ENCODE measurements at regions not wholly inside any gene's neighbourhood (a gene's known extent, or its start where the extent isn't known, plus 50 kb on each side); places are given as distances from the start of the nearest gene placed in this dataset.

DNA sequence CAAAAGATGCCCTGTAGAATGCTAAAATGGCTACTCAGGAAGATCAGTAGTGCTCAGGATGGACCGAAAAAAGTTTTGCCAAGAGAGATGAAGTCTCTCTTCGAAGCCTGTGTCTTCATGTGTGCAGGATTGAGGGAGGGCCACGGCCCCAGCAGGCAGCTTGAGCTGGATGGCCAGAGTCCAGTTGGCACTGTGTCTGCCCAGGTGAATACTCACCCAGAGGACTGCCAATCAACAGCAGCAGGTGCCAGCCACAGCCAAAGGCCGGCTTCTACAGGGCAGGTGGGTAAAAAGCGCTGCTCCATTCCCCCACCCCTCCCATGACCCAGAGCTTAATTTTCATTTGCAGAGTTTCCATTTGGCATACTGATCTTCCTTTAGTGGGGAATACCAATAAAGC is 287.9 kb upstream of the ZNF608 start:
- no peak for TF ChIP-seq POLR2A (IDR thresholded peaks at IDR 0.05)
- TF ChIP-seq, protein P1, sequence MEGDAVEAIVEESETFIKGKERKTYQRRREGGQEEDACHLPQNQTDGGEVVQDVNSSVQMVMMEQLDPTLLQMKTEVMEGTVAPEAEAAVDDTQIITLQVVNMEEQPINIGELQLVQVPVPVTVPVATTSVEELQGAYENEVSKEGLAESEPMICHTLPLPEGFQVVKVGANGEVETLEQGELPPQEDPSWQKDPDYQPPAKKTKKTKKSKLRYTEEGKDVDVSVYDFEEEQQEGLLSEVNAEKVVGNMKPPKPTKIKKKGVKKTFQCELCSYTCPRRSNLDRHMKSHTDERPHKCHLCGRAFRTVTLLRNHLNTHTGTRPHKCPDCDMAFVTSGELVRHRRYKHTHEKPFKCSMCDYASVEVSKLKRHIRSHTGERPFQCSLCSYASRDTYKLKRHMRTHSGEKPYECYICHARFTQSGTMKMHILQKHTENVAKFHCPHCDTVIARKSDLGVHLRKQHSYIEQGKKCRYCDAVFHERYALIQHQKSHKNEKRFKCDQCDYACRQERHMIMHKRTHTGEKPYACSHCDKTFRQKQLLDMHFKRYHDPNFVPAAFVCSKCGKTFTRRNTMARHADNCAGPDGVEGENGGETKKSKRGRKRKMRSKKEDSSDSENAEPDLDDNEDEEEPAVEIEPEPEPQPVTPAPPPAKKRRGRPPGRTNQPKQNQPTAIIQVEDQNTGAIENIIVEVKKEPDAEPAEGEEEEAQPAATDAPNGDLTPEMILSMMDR (IDR thresholded peaks at IDR 0.05), result no peak
- Histone ChIP-seq H3K4me1 (no peaks in the 10 kb centered on the region), H3K27me3 (no peaks in the 10 kb centered on the region), H3K27ac (no peak overlapping the region), H3K36me3 (no peaks in the 10 kb centered on the region), H3K4me3 (no peak overlapping the region), H3K9me3 (no peaks in the 10 kb centered on the region)
- intact Hi-C loops (cut with DNase I; ENCODE audit: low total_unique reads), result no loop called here
- DNase-seq, result no peak

GRCh38 chr5:125036494-125036893 is 290.1 kb upstream of the ZNF608 start:
- Histone ChIP-seq H3K9me3 (no peaks in the 10 kb centered on the region), H3K4me1 (no peaks in the 10 kb centered on the region), H3K27ac (no peak overlapping the region), H3K36me3 (no peaks in the 10 kb centered on the region), H3K27me3 (no peaks in the 10 kb centered on the region), H3K4me3 (no peak overlapping the region)
- intact Hi-C loops (cut with DNase I; ENCODE audit: low total_unique reads), result no loop called here
- DNase-seq, result no peak
- TF ChIP-seq, protein P1 (IDR thresholded peaks at IDR 0.05), result no peak
- no peak for TF ChIP-seq POLR2A (IDR thresholded peaks at IDR 0.05)

DNA sequence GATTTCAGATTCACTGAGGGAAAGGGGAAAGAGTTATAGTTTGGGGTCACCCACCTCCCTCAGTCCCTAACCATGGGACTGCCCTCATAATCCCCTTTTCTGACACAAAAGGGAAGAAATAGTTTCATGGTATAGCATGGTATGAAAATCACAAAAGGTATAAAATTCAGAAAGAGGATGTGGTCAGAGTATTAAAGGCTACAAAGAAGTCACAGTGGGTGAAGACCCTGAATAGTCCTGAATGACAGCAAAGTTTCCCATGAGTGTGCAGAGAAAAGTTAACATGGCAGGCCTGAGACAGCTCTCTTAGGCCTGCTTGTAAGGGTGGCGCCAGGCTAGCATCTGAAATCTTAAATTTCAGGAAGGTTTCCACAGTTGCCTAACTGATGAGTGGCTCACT is 290.6 kb upstream of the ZNF608 start:
- TF ChIP-seq, protein P1 (IDR thresholded peaks at IDR 0.05), result no peak
- no peak for TF ChIP-seq POLR2A (IDR thresholded peaks at IDR 0.05)
- Histone ChIP-seq H3K9me3 (no peaks in the 10 kb centered on the region), H3K27me3 (no peaks in the 10 kb centered on the region), H3K4me1 (no peaks in the 10 kb centered on the region), H3K27ac (no peak overlapping the region), H3K4me3 (no peak overlapping the region), H3K36me3 (no peaks in the 10 kb centered on the region)
- no peak for DNase-seq
- intact Hi-C loops (cut with DNase I; ENCODE audit: low total_unique reads), result no loop called here

DNA sequence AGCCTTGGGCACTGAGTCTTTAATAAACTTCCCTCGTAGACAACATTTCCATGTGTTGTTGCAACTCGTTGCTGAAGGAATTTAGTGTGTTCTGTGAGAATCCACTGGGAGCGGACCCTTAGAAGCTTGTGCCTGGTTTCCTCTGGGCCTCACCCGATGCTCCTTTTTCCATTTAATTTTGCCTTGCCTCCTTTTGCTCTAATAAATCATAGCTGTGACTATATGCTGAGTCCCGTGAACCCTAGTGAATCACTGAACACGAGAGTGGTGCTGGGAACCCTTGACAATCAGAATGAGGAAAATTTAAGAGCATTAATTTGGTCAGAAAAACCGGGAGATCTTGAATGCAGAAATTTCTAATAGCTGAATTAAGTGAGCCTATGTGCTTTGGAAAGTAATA is 291.1 kb upstream of the ZNF608 start:
- H3K27me3 ChIP-seq, result no peaks in the 10 kb centered on the region
- H3K4me3 ChIP-seq, result no peak overlapping the region
- no peaks in the 10 kb centered on the region for H3K4me1 ChIP-seq
- no peak for DNase-seq
- no peak for TF ChIP-seq POLR2A (IDR thresholded peaks at IDR 0.05)
- TF ChIP-seq, protein P1 (IDR thresholded peaks at IDR 0.05), result no peak
- H3K9me3 ChIP-seq, result no peaks in the 10 kb centered on the region
- intact Hi-C loops (cut with DNase I; ENCODE audit: low total_unique reads), result no loop called here
- no peak overlapping the region for H3K27ac ChIP-seq
- H3K36me3 ChIP-seq, result no peaks in the 10 kb centered on the region

DNA sequence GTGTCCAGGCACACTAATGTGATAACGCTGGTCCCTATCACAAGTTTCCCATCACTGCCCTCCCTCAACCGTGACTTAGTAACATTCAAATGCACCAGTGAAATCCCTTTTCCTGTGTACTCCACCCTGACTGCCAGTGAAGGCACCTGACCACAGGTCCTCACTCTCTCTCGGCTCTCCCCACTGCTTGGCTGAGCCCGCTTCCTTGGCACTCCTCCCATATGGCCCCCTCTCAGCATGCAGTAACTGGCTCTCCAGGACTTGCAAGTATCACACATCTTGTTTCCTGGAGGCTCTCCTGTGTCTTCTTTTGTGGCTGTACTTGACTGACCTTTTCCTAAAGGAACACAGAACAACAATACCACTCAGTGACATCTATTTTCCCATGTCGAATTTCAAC is 292.0 kb upstream of the ZNF608 start:
- intact Hi-C loops (cut with DNase I; ENCODE audit: low total_unique reads), result no loop called here
- no peaks in the 10 kb centered on the region for H3K9me3 ChIP-seq
- no peaks in the 10 kb centered on the region for H3K27me3 ChIP-seq
- no peaks in the 10 kb centered on the region for H3K36me3 ChIP-seq
- no peak overlapping the region for H3K27ac ChIP-seq
- DNase-seq, result no peak
- H3K4me1 ChIP-seq, result peaks cover 0 to 1% of the 10 kb centered on the region in 2 donors
- no peak overlapping the region for H3K4me3 ChIP-seq
- TF ChIP-seq, protein P1 (IDR thresholded peaks at IDR 0.05), result no peak
- TF ChIP-seq POLR2A (IDR thresholded peaks at IDR 0.05), result no peak
